Right atrium auricular region (tissue), 2 donors: ENCODE measurements at regions not wholly inside any gene's neighbourhood (a gene's known extent, or its start where the extent isn't known, plus 50 kb on each side); places are given as distances from the start of the nearest gene placed in this dataset.

Source experiments
- DNase-seq: peaks from one replicate; pipeline ENCODE4 v3.0.0-alpha.2; 2019; ENCODE audit warnings: low spot score
- H3K27ac ChIP-seq, 2 donors: fragments of 200-600 bp; sonication (generic); 1 replicate in 1 of 2; 2 replicates in 1 of 2; pipeline ENCODE4 v1.5.1; 2016 to 2019
- H3K27me3 ChIP-seq, 2 donors: fragments of 200-600 bp; sonication (generic); one replicate each; pipeline versions ENCODE4 v1.5.1 to v1.6.0; 2017 to 2019
- H3K36me3 ChIP-seq: fragments of 200-600 bp; sonication (generic); one replicate; pipeline ENCODE4 v1.5.1; 2016
- H3K4me1 ChIP-seq, 2 donors: fragments of 200-600 bp; sonication (generic); one replicate each; pipeline versions ENCODE4 v1.5.1 to v1.6.0; 2017 to 2019
- H3K4me3 ChIP-seq, 2 donors: fragments of 200-600 bp; sonication (generic); 1 replicate in 1 of 2; 2 replicates in 1 of 2; pipeline ENCODE4 v1.5.1; 2017 to 2019; ENCODE audit warnings: mild to moderate bottlenecking in 1 of 2, moderate library complexity in 1 of 2
- H3K9me3 ChIP-seq, 2 donors: fragments of 200-600 bp; sonication (generic); one replicate each; pipeline ENCODE4 v1.5.1; 2019
- CTCF ChIP-seq, 2 donors: fragments of 200-600 bp; sonication (generic); IDR thresholded peaks; one replicate each; pipeline ENCODE4 v1.5.1; 2019; ENCODE audit warnings: antibody characterized with exemption in 2 of 2

- H3K4me1 ChIP-seq: peaks cover 0 to 14% of the 10 kb centered on the region in 2 donors
Measured at GRCh38 chr7:120164-120991, 72.0 kb upstream of the FAM20C start.

GRCh38 chr7:121002-121785 lies 71.2 kb upstream of the FAM20C start:
- Histone ChIP-seq H3K27me3 (no peaks in the 10 kb centered on the region), H3K4me3 (no peak overlapping the region), H3K9me3 (no peaks in the 10 kb centered on the region), H3K27ac (no peak overlapping the region), H3K4me1 (peaks cover 0 to 14% of the 10 kb centered on the region in 2 donors), H3K36me3 (no peaks in the 10 kb centered on the region)
- TF ChIP-seq CTCF (IDR thresholded peaks at IDR 0.05): no peak
- no peak for DNase-seq

More at GRCh38 chr7:120164-120991, 72.0 kb upstream of the FAM20C start:
- Histone ChIP-seq H3K36me3 (no peaks in the 10 kb centered on the region), H3K27ac (no peak overlapping the region), H3K9me3 (no peaks in the 10 kb centered on the region), H3K27me3 (no peaks in the 10 kb centered on the region), H3K4me3 (no peak overlapping the region)
- no peak for DNase-seq
- no peak for TF ChIP-seq CTCF (IDR thresholded peaks at IDR 0.05)

GRCh38 chr7:123237-123636 lies 69.1 kb upstream of the FAM20C start:
- Histone ChIP-seq H3K4me3 (no peak overlapping the region), H3K9me3 (no peaks in the 10 kb centered on the region), H3K27ac (no peak overlapping the region), H3K4me1 (peaks cover 0 to 14% of the 10 kb centered on the region in 2 donors), H3K36me3 (no peaks in the 10 kb centered on the region), H3K27me3 (no peaks in the 10 kb centered on the region)
- TF ChIP-seq CTCF (IDR thresholded peaks at IDR 0.05): no peak
- DNase-seq: no peak

- H3K4me1 ChIP-seq: peaks cover 0 to 9% of the 10 kb centered on the region in 2 donors
- no peaks in the 10 kb centered on the region for H3K9me3 ChIP-seq
- no peak overlapping the region for H3K4me3 ChIP-seq
- no peak for DNase-seq
- H3K27ac ChIP-seq: no peak overlapping the region
- H3K27me3 ChIP-seq: no peaks in the 10 kb centered on the region
- no peak for TF ChIP-seq CTCF (IDR thresholded peaks at IDR 0.05)
- no peaks in the 10 kb centered on the region for H3K36me3 ChIP-seq
Measured at GRCh38 chr7:124130-124949, 68.0 kb upstream of the FAM20C start.

- H3K27me3 ChIP-seq: no peaks in the 10 kb centered on the region
- H3K36me3 ChIP-seq: no peaks in the 10 kb centered on the region
- DNase-seq: no peak
- H3K4me3 ChIP-seq: no peak overlapping the region
- no peaks in the 10 kb centered on the region for H3K9me3 ChIP-seq
- no peak for TF ChIP-seq CTCF (IDR thresholded peaks at IDR 0.05)
- no peak overlapping the region for H3K27ac ChIP-seq
- peaks cover 0 to 5% of the 10 kb centered on the region in 2 donors for H3K4me1 ChIP-seq
Measured at GRCh38 chr7:125061-125475, 67.3 kb upstream of the FAM20C start.
